ENCODE measurements at regions not wholly inside any gene's neighbourhood (a gene's known extent, or its start where the extent isn't known, plus 50 kb on each side); places are given as distances from the start of the nearest gene placed in this dataset.

DNA sequence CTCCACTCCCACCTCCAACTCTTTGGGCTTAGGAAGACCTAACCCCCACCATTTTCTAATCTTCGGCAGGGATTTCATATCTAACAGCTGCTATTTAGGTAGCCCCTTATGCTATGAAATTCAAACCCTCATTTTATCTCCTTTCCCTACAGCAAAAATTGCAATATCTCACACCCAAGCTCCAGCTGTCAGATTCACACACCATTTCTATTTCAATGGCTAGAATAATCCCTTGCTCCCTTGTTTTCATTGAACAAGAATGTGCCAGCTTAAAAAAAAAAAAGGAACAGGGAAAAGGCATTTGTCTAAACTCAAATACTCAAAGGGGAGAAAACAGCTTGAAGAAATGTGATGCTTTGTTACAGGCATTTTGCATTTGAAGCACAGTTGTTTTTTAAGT is 850.6 kb upstream of the ACVR2A start:
- H3K9ac ChIP-seq (ENCODE audit: extremely low read depth, insufficient read length, low read length) = no peak overlapping the region

More for the DNA sequence above, 850.6 kb upstream of the ACVR2A start:
- H3K4me1 ChIP-seq (ENCODE audit: insufficient read depth, low read length) = no peaks in the 10 kb centered on the region; the same call in 1 of the 2 replicates
- no peaks in the 10 kb centered on the region for H4K20me1 ChIP-seq (ENCODE audit: control insufficient read depth, insufficient read depth, insufficient read length)
- no peaks in the 10 kb centered on the region for H3K36me3 Mint-ChIP-seq (ENCODE audit: insufficient read depth in 1 of 3, low read depth in 3 of 3)
- H2BK5ac ChIP-seq (ENCODE audit: insufficient read length, low read length) = no peak overlapping the region
- H3K27me3 ChIP-seq (ENCODE audit: insufficient read depth, low read length) = no peaks in the 10 kb centered on the region
- no peak overlapping the region for H2BK20ac ChIP-seq (ENCODE audit: low read depth, low read length, poor library complexity, severe bottlenecking)
- H2BK120ac ChIP-seq (ENCODE audit: low read depth, low read length, poor library complexity, severe bottlenecking) = no peak overlapping the region
- no peak overlapping the region for H3K4me3 Mint-ChIP-seq
- H3K56ac ChIP-seq (ENCODE audit: insufficient read length, low read depth, low read length) = no peak overlapping the region
- no peak overlapping the region for H3T11ph ChIP-seq (ENCODE audit: low read length)
- H3K4ac ChIP-seq (ENCODE audit: low read depth, low read length) = no peak overlapping the region
- no peak overlapping the region for H3K4me2 ChIP-seq (ENCODE audit: insufficient read depth, insufficient read length, low read length)
- no peaks in the 10 kb centered on the region for H3K79me1 ChIP-seq (ENCODE audit: insufficient read depth, low read depth, low read length, poor library complexity, severe bottlenecking)
- H2BK12ac ChIP-seq (ENCODE audit: insufficient read length, low read depth, low read length) = no peak overlapping the region
- H3K23ac ChIP-seq (ENCODE audit: insufficient read length, low read depth, low read length) = no peak overlapping the region
- no peak overlapping the region for H3K27ac ChIP-seq (ENCODE audit: insufficient read length, low read depth, low read length)
- no peaks in the 10 kb centered on the region for H3K9me3 Mint-ChIP-seq
- H2AK5ac ChIP-seq (ENCODE audit: insufficient read length, low read length) = no peak overlapping the region
- H2AFZ ChIP-seq (ENCODE audit: low read length) = no peak overlapping the region
- H3K23me2 ChIP-seq (ENCODE audit: insufficient read length, low read depth, low read length, poor library complexity, severe bottlenecking) = no peaks in the 10 kb centered on the region
- no peak overlapping the region for H3K14ac ChIP-seq (ENCODE audit: insufficient read depth, low read length)
- no peaks in the 10 kb centered on the region for H3K27me3 Mint-ChIP-seq (ENCODE audit: low read depth)
- H3K4me1 Mint-ChIP-seq = peaks cover 15 to 18% of the 10 kb centered on the region in 2 experiments
- H2BK15ac ChIP-seq (ENCODE audit: low read depth, low read length) = no peak overlapping the region
- no peak overlapping the region for H4K91ac ChIP-seq (ENCODE audit: insufficient read length, low read depth, low read length)
- no peak overlapping the region for H4K8ac ChIP-seq (replicated peaks; ENCODE audit: insufficient read length, low read depth, low read length)
- no peak overlapping the region for H3K27ac Mint-ChIP-seq
- no peak overlapping the region for H4K5ac ChIP-seq (ENCODE audit: insufficient read length, low read depth, low read length)
- H3K18ac ChIP-seq (ENCODE audit: insufficient read length, low read depth, low read length) = no peak overlapping the region
- no peak for DNase-seq
- TF ChIP-seq, protein P1, sequence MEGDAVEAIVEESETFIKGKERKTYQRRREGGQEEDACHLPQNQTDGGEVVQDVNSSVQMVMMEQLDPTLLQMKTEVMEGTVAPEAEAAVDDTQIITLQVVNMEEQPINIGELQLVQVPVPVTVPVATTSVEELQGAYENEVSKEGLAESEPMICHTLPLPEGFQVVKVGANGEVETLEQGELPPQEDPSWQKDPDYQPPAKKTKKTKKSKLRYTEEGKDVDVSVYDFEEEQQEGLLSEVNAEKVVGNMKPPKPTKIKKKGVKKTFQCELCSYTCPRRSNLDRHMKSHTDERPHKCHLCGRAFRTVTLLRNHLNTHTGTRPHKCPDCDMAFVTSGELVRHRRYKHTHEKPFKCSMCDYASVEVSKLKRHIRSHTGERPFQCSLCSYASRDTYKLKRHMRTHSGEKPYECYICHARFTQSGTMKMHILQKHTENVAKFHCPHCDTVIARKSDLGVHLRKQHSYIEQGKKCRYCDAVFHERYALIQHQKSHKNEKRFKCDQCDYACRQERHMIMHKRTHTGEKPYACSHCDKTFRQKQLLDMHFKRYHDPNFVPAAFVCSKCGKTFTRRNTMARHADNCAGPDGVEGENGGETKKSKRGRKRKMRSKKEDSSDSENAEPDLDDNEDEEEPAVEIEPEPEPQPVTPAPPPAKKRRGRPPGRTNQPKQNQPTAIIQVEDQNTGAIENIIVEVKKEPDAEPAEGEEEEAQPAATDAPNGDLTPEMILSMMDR (conservative IDR thresholded peaks at IDR 0.05) = no peak
- WGBS (ENCODE audit: extremely low coverage, insufficient read length, low lambda C conversion rate) = no CpG with 5 or more reads among the region's 1 CpG
- H3K9me3 ChIP-seq (ENCODE audit: control insufficient read depth, low read depth, low read length) = no peaks in the 10 kb centered on the region
- H3K79me2 ChIP-seq (ENCODE audit: insufficient read depth, low read length) = no peaks in the 10 kb centered on the region
